ENCODE measurements at regions not wholly inside any gene's neighbourhood (a gene's known extent, or its start where the extent isn't known, plus 50 kb on each side); places are given as distances from the start of the nearest gene placed in this dataset.

DNA sequence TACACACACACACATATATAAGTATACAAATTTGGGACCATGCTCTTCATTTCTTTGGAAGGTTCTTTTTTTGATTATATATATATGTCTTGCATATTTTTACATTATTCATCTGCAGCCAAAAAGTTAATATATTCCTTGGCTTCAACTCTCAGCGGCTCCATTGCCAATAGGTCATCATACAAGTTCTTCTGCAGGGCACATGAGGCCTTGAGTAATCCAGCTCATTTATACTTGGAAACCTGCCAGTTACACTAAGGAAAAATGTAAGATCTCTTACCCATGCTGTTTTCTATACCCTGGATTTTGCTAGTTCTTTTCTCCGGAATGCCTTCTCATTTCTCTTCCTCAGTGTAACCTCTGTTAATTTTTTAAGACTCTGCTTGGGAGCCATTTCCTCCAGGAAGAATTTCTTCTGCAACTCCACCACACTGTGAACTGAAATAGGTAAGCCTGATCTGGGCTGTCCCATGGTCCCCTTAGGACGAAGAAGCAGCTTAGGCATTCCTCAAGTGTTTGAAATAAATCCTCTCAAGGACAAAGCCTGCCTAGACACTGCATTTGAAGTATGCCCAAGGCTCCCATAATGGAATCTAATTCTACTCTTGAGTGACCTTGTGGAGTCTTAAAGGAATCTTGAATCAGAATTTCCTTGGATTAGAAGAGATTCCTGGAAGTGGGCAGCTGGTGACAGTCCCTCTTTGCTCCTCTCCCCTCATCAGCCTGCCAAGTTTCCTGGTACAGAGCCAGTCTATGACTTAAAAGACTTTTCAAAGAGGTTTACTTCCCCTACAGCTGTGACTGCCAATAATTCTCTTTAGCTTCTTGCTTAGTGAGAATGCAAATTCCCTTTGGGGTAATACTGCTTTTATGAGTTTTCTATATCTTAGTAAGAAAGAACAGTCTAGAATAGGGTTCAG is 182.8 kb downstream of the C11orf87 start:
- in situ Hi-C loops (cut with HindIII; ENCODE audit: extremely low pct_ligation_motif_present, low pct_unique_long_range_greater_than_20kb), result no loop called here
- Histone ChIP-seq H3K9ac (ENCODE audit: insufficient read depth, low read depth, low read length) (no peak overlapping the region), H3K4me2 (ENCODE audit: low read depth, low read length) (no peak overlapping the region), H3K4me1 (ENCODE audit: insufficient read depth, low read length) (no peaks in the 10 kb centered on the region), H3K27ac (ENCODE audit: extremely low read length, insufficient read depth, low read length) (no peak overlapping the region), H3K36me3 (replicated peaks in 1 of 2; ENCODE audit: control insufficient read depth in 1 of 2, insufficient read depth in 2 of 2, low read length in 2 of 2) (no peaks in the 10 kb centered on the region), H3K9me3 (ENCODE audit: low read length) (no peaks in the 10 kb centered on the region), H3K79me2 (ENCODE audit: insufficient read depth, low read length) (no peaks in the 10 kb centered on the region), H3K4me3 (replicated peaks in 1 of 3; ENCODE audit: insufficient read depth in 1 of 3, low read depth in 2 of 3, low read length in 3 of 3) (no peak overlapping the region), H2AFZ (ENCODE audit: low read length) (no peak overlapping the region), H3K27me3 (ENCODE audit: control insufficient read depth in 1 of 2, insufficient read depth in 2 of 2, low read length in 2 of 2) (no peaks in the 10 kb centered on the region), H4K20me1 (ENCODE audit: insufficient read depth, low read length) (no peaks in the 10 kb centered on the region)
- TF ChIP-seq, protein P1, sequence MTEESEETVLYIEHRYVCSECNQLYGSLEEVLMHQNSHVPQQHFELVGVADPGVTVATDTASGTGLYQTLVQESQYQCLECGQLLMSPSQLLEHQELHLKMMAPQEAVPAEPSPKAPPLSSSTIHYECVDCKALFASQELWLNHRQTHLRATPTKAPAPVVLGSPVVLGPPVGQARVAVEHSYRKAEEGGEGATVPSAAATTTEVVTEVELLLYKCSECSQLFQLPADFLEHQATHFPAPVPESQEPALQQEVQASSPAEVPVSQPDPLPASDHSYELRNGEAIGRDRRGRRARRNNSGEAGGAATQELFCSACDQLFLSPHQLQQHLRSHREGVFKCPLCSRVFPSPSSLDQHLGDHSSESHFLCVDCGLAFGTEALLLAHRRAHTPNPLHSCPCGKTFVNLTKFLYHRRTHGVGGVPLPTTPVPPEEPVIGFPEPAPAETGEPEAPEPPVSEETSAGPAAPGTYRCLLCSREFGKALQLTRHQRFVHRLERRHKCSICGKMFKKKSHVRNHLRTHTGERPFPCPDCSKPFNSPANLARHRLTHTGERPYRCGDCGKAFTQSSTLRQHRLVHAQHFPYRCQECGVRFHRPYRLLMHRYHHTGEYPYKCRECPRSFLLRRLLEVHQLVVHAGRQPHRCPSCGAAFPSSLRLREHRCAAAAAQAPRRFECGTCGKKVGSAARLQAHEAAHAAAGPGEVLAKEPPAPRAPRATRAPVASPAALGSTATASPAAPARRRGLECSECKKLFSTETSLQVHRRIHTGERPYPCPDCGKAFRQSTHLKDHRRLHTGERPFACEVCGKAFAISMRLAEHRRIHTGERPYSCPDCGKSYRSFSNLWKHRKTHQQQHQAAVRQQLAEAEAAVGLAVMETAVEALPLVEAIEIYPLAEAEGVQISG (CRISPR knock-in tag; IDR thresholded peaks at IDR 0.05), result no peak
- TF ChIP-seq MBNL3 (CRISPR knock-in tag; conservative IDR thresholded peaks at IDR 0.05), result no peak
- no peak for TF ChIP-seq ZNF891 (CRISPR knock-in tag; IDR thresholded peaks at IDR 0.05)
- no peak for TF ChIP-seq ZNF543 (CRISPR knock-in tag; IDR thresholded peaks at IDR 0.05)
- TF ChIP-seq ZNF569 (CRISPR knock-in tag; IDR thresholded peaks at IDR 0.05; ENCODE audit: borderline replicate concordance), result no peak
- no peak for TF ChIP-seq ZNF333 (CRISPR knock-in tag; IDR thresholded peaks at IDR 0.05; ENCODE audit: borderline replicate concordance)
- no peak for TF ChIP-seq MTA3 (CRISPR knock-in tag; IDR thresholded peaks at IDR 0.05)
- no peak for TF ChIP-seq NCOA2 (CRISPR knock-in tag; IDR thresholded peaks at IDR 0.05)
- no peak for TF ChIP-seq KDM2A (CRISPR knock-in tag; IDR thresholded peaks at IDR 0.05; ENCODE audit: borderline replicate concordance, low read depth)
- TF ChIP-seq, protein P2, sequence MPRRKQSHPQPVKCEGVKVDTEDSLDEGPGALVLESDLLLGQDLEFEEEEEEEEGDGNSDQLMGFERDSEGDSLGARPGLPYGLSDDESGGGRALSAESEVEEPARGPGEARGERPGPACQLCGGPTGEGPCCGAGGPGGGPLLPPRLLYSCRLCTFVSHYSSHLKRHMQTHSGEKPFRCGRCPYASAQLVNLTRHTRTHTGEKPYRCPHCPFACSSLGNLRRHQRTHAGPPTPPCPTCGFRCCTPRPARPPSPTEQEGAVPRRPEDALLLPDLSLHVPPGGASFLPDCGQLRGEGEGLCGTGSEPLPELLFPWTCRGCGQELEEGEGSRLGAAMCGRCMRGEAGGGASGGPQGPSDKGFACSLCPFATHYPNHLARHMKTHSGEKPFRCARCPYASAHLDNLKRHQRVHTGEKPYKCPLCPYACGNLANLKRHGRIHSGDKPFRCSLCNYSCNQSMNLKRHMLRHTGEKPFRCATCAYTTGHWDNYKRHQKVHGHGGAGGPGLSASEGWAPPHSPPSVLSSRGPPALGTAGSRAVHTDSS (CRISPR knock-in tag; conservative IDR thresholded peaks at IDR 0.05), result no peak
- no peak for TF ChIP-seq ZNF772 (CRISPR knock-in tag; IDR thresholded peaks at IDR 0.05)
- no peak for TF ChIP-seq GATA4 (IDR thresholded peaks at IDR 0.05; ENCODE audit: borderline replicate concordance, low read depth)
- TF ChIP-seq, protein P3, sequence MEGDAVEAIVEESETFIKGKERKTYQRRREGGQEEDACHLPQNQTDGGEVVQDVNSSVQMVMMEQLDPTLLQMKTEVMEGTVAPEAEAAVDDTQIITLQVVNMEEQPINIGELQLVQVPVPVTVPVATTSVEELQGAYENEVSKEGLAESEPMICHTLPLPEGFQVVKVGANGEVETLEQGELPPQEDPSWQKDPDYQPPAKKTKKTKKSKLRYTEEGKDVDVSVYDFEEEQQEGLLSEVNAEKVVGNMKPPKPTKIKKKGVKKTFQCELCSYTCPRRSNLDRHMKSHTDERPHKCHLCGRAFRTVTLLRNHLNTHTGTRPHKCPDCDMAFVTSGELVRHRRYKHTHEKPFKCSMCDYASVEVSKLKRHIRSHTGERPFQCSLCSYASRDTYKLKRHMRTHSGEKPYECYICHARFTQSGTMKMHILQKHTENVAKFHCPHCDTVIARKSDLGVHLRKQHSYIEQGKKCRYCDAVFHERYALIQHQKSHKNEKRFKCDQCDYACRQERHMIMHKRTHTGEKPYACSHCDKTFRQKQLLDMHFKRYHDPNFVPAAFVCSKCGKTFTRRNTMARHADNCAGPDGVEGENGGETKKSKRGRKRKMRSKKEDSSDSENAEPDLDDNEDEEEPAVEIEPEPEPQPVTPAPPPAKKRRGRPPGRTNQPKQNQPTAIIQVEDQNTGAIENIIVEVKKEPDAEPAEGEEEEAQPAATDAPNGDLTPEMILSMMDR (CRISPR knock-in tag; IDR thresholded peaks at IDR 0.05), result no peak
- intact Hi-C loops (cut with micrococcal nuclease; ENCODE audit: unreplicated experiment), result no loop called here
- BruUV-seq (replicated peaks), result no TSS peak
- FAIRE-seq (no peak), ATAC-seq (no peak), DNase-seq (ENCODE audit: low spot score) (no peak)
- 1% methylated on average over 3 of the region's 3 CpGs for WGBS (ENCODE audit: low lambda C conversion rate)
- ChIA-PET CTCF (ENCODE audit: low intra/inter-chr PET ratio, low total read pairs) (no interaction called here), POLR2A (no interaction called here)

All from HepG2 (cell line).